Tibial nerve (tissue), 4 donors: ENCODE measurements at regions not wholly inside any gene's neighbourhood (a gene's known extent, or its start where the extent isn't known, plus 50 kb on each side); places are given as distances from the start of the nearest gene placed in this dataset.

ENCODE experiments used
- DNase-seq, 2 donors: peaks; one replicate each; pipeline ENCODE4 v3.0.0-alpha.2; 2019; ENCODE audit warnings: low spot score in 2 of 2
- H3K27ac ChIP-seq, 4 donors: fragments of 200-600 bp; sonication (generic) in 3 of 4; one replicate each; pipeline ENCODE4 v1.5.1; 2017 to 2019; ENCODE audit warnings: mild to moderate bottlenecking in 1 of 4
- H3K27me3 ChIP-seq, 2 donors: fragments of 200-600 bp; sonication (generic) in 1 of 2; one replicate each; pipeline versions ENCODE4 v1.5.1 to v1.6.0; 2017 to 2019
- H3K36me3 ChIP-seq, 3 donors: fragments of 200-600 bp; sonication (generic); one replicate each; pipeline ENCODE4 v1.5.1; 2018 to 2019
- H3K4me1 ChIP-seq, 4 donors: fragments of 200-600 bp; sonication (generic) in 3 of 4; one replicate each; pipeline ENCODE4 v1.5.1; 2017 to 2019
- H3K4me3 ChIP-seq, 4 donors: fragments of 200-600 bp; sonication (generic) in 3 of 4; one replicate each; pipeline ENCODE4 v1.5.1; 2017 to 2019; ENCODE audit warnings: mild to moderate bottlenecking in 1 of 4, moderate library complexity in 1 of 4
- H3K9me3 ChIP-seq, 4 donors: fragments of 200-600 bp; sonication (generic) in 3 of 4; one replicate each; pipeline ENCODE4 v1.5.1; 2017 to 2019
- EP300 ChIP-seq, 2 donors: sonication (generic); formaldehyde crosslinking; IDR thresholded peaks; one replicate each; pipeline ENCODE4 v1.6.1; 2017; ENCODE audit warnings: antibody characterized with exemption in 2 of 2, mild to moderate bottlenecking in 1 of 2
- POLR2A ChIP-seq, 2 donors: fragments of 450-650 bp; IDR thresholded peaks; one replicate each; pipeline ENCODE4 v1.6.1; 2017; ENCODE audit warnings: antibody characterized with exemption in 2 of 2, mild to moderate bottlenecking in 2 of 2, moderate library complexity in 2 of 2
- WGBS, 2 donors: methylation state at CpG; one replicate each; pipeline ENCODE4 v1.1.5; 2018; 5-methylcytosine and 5-hydroxymethylcytosine counted together
- TF ChIP-seq, protein P1 (sequence below), 5 experiments: fragments of 200-600 bp in 3 of 5; fragments of 450-650 bp in 2 of 5; sonication (generic) in 3 of 5; IDR thresholded peaks; one replicate each; pipeline ENCODE4 v1.5.1; 2016 to 2019; ENCODE audit warnings: antibody characterized with exemption in 5 of 5, mild to moderate bottlenecking in 3 of 5, moderate library complexity in 2 of 5

DNA sequence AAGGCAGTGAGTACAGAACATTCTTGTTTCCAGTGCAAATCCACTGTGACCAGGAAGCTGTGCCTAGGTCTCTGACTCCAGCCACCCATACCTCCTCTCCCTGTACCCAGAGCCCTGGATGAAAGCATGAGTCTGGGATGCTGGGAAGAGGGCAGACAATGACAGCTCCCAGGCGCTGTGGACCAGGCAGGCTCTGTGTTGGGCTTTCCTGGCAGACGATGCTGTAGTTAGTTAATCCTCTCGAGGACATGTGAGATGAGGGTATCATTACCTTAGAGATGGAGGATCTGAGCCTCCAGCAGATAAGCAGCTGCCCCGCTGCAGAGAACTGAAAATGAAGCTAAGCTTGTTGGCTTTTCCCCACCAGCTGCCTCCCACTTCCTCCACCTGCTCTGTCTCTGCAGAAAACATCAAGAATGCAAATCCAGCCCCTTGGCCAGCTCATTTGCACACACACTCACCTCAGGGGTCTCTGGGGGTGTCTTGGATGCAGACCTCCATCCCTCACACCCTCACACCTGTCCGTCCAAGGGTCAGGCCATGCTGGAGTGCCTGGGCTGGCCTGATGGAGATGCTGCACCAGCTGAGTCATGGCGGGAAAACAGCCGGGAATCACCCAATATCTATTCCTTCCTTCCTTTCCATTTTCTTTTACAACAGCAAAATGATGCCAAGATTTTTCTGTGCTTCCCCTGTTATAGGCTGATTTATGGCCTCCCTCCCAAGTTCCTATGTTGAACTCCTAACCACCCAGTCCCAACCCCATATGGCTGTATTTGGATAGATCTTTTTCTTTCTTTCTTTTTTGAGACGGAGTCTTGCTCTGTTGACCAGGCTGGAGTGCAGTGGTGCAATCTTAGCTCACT, 94.9 kb upstream of the SEPTIN5 start:
- no peaks in the 10 kb centered on the region for H3K4me1 ChIP-seq
- H3K27ac ChIP-seq, result no peak overlapping the region
- 73 to 80% methylated on average over 8 of the region's 8 CpGs for WGBS, 2 donors
- no peak for DNase-seq
- no peak overlapping the region for H3K4me3 ChIP-seq
- H3K27me3 ChIP-seq, result peaks cover 0 to 27% of the 10 kb centered on the region in 2 donors
- TF ChIP-seq POLR2A (IDR thresholded peaks at IDR 0.05), result no peak
- H3K9me3 ChIP-seq, result no peaks in the 10 kb centered on the region
- no peaks in the 10 kb centered on the region for H3K36me3 ChIP-seq

DNA sequence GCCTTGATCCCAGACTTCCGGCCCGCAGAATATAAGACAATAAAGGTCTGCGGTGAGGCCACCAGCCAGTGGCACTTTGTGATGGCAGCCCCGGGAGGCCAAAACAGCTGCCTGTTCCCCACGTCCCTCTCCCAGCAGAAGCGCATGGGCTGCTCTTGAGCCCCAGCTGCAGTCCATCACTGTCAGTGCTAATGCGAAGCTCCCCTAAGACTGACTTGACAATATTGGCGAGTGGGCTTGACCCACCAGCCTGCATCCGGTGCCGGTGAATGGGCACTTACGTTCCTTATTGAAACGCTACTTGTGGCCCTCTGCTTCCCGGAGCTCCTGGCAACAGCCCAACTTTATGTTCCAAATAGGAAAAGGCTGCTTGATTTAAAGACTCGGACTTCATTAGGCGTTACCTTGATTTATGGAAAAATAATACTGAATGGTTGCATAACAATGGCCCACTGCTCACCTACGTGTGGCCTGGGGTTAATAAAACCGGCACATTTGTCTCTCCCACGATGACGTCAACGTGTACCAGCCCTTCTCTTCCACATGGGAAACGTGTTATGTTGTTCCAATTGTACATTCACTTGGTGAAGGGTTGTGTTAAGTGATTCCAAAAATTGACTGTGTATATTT, 93.4 kb upstream of the SEPTIN5 start:
- WGBS, 2 donors, result 63 to 67% methylated on average over 21 of the region's 21 CpGs
- Histone ChIP-seq H3K27ac (no peak overlapping the region), H3K4me3 (no peak overlapping the region), H3K36me3 (no peaks in the 10 kb centered on the region), H3K27me3 (peaks cover 0 to 28% of the 10 kb centered on the region in 2 donors), H3K9me3 (no peaks in the 10 kb centered on the region), H3K4me1 (no peaks in the 10 kb centered on the region)
- DNase-seq, result no peak
- TF ChIP-seq EP300 (IDR thresholded peaks at IDR 0.05) (peak in 1 of 2 donors; percentile 21), POLR2A (IDR thresholded peaks at IDR 0.05) (no peak)

GRCh38 chr22:19621373-19622060, 92.8 kb upstream of the SEPTIN5 start:
- WGBS, 2 donors, result 66% methylated on average over 18 of the region's 18 CpGs
- TF ChIP-seq POLR2A (IDR thresholded peaks at IDR 0.05), result no peak
- TF ChIP-seq EP300 (IDR thresholded peaks at IDR 0.05), result no peak
- TF ChIP-seq, protein P1, sequence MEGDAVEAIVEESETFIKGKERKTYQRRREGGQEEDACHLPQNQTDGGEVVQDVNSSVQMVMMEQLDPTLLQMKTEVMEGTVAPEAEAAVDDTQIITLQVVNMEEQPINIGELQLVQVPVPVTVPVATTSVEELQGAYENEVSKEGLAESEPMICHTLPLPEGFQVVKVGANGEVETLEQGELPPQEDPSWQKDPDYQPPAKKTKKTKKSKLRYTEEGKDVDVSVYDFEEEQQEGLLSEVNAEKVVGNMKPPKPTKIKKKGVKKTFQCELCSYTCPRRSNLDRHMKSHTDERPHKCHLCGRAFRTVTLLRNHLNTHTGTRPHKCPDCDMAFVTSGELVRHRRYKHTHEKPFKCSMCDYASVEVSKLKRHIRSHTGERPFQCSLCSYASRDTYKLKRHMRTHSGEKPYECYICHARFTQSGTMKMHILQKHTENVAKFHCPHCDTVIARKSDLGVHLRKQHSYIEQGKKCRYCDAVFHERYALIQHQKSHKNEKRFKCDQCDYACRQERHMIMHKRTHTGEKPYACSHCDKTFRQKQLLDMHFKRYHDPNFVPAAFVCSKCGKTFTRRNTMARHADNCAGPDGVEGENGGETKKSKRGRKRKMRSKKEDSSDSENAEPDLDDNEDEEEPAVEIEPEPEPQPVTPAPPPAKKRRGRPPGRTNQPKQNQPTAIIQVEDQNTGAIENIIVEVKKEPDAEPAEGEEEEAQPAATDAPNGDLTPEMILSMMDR (IDR thresholded peaks at IDR 0.05), result no peak
- Histone ChIP-seq H3K27me3 (peaks cover 0 to 28% of the 10 kb centered on the region in 2 donors), H3K9me3 (no peaks in the 10 kb centered on the region), H3K27ac (no peak overlapping the region), H3K4me1 (no peaks in the 10 kb centered on the region), H3K36me3 (no peaks in the 10 kb centered on the region), H3K4me3 (no peak overlapping the region)
- no peak for DNase-seq

DNA sequence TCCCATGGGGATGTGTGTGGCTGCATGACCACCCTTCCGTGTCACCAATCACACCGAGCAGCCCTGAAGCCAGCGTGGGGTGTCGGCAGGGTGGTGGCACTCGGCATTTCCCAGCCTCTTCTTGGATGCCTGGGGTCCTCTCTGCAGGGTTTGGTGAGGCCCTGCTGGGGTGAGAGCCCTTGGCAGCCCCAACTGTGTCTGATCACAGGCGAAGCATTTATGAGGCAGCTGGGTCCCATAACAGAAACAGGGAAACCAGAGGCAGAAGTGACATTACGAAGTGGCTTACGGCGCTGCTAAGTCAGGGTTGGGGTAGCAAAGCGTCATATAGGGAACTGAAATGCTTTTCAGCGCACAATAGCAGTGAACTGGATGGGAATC, 92.3 kb upstream of the SEPTIN5 start:
- Histone ChIP-seq H3K4me1 (no peaks in the 10 kb centered on the region), H3K27ac (no peak overlapping the region), H3K4me3 (no peak overlapping the region), H3K27me3 (peaks cover 0 to 33% of the 10 kb centered on the region in 2 donors), H3K36me3 (no peaks in the 10 kb centered on the region), H3K9me3 (no peaks in the 10 kb centered on the region)
- WGBS, 2 donors, result 65 to 69% methylated on average over 11 of the region's 11 CpGs
- TF ChIP-seq POLR2A (IDR thresholded peaks at IDR 0.05), result no peak
- TF ChIP-seq, protein P1 (IDR thresholded peaks at IDR 0.05), result no peak
- no peak for TF ChIP-seq EP300 (IDR thresholded peaks at IDR 0.05)
- no peak for DNase-seq

DNA sequence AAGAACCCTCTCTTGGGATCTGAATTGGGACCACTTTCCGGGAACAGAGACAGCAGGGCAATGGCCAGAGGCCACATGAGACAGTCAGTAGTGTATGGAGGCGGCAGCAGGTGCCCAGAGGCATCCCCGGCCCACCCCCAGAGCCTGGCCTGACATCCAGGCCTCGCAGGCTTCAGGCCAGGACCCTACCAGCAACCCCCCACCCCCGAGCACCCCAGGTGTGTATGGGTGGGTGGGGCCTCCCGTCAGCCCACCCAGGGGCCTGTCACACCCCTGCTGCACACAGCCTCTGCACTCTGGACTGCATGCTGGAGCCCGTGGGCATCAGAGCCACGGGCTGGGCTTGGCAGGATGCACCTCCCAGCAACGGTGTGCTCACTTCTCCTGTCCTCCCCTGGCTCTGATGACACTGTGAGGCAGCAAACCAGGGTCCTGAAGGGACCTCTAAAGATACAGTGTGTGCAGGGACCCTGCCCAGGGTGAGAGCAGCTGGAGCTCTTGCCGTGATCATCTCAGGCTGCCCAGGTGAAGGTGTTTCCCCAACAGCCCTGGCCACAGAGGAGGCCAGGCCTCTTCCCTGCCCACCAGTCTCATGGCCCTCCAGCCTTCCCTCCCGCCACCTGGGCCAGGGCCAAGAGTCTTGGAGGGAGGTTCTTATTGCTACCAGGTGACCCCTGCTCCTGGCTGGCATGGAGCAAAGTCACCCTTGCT, 88.8 kb upstream of the SEPTIN5 start:
- TF ChIP-seq EP300 (IDR thresholded peaks at IDR 0.05) (no peak), POLR2A (IDR thresholded peaks at IDR 0.05) (no peak)
- TF ChIP-seq, protein P1 (IDR thresholded peaks at IDR 0.05), result no peak
- 73 to 78% methylated on average over 9 to 10 of the region's 11 CpGs for WGBS, 2 donors

More for the DNA sequence above, 88.8 kb upstream of the SEPTIN5 start:
- H3K4me1 ChIP-seq, result peaks cover 0 to 5% (median 0%) of the 10 kb centered on the region in 4 donors
- no peak for DNase-seq
- H3K36me3 ChIP-seq, result no peaks in the 10 kb centered on the region
- peaks cover 0 to 19% of the 10 kb centered on the region in 2 donors for H3K27me3 ChIP-seq
- no peak overlapping the region for H3K4me3 ChIP-seq
- H3K27ac ChIP-seq, result no peak overlapping the region
- H3K9me3 ChIP-seq, result no peaks in the 10 kb centered on the region
